ENCODE measurements at regions not wholly inside any gene's neighbourhood (a gene's known extent, or its start where the extent isn't known, plus 50 kb on each side); places are given as distances from the start of the nearest gene placed in this dataset.

- no peak overlapping the region for H3K27ac Mint-ChIP-seq
- H3K36me3 Mint-ChIP-seq: no peaks in the 10 kb centered on the region
- H3K4me1 Mint-ChIP-seq: no peaks in the 10 kb centered on the region
- peaks cover 4% of the 10 kb centered on the region for H3K27me3 Mint-ChIP-seq
- H3K9me3 Mint-ChIP-seq: no peaks in the 10 kb centered on the region
- no peak overlapping the region for H3K4me3 Mint-ChIP-seq
Observed at GRCh38 chr1:221097479-221098281, 218.4 kb downstream of the HLX start.

- Mint-ChIP-seq H3K9me3 (no peaks in the 10 kb centered on the region), H3K36me3 (no peaks in the 10 kb centered on the region), H3K4me3 (no peak overlapping the region), H3K27me3 (peaks cover 4% of the 10 kb centered on the region), H3K27ac (no peak overlapping the region), H3K4me1 (no peaks in the 10 kb centered on the region)
Observed at GRCh38 chr1:221098471-221099405, 219.5 kb downstream of the HLX start.

GRCh38 chr1:221099747-221100595, 220.7 kb downstream of the HLX start:
- Mint-ChIP-seq H3K9me3 (no peaks in the 10 kb centered on the region), H3K4me3 (no peak overlapping the region), H3K36me3 (no peaks in the 10 kb centered on the region), H3K27me3 (peaks cover 4% of the 10 kb centered on the region), H3K27ac (no peak overlapping the region), H3K4me1 (no peaks in the 10 kb centered on the region)

- H3K9me3 Mint-ChIP-seq: no peaks in the 10 kb centered on the region
- H3K4me3 Mint-ChIP-seq: no peak overlapping the region
- H3K27ac Mint-ChIP-seq: no peak overlapping the region
- no peaks in the 10 kb centered on the region for H3K36me3 Mint-ChIP-seq
- peaks cover 4% of the 10 kb centered on the region for H3K27me3 Mint-ChIP-seq
- no peaks in the 10 kb centered on the region for H3K4me1 Mint-ChIP-seq
Observed at GRCh38 chr1:221100611-221101010, 221.4 kb downstream of the HLX start.

GRCh38 chr1:221101807-221102605, 222.8 kb downstream of the HLX start:
- H3K4me3 Mint-ChIP-seq: no peak overlapping the region
- no peaks in the 10 kb centered on the region for H3K9me3 Mint-ChIP-seq
- no peaks in the 10 kb centered on the region for H3K36me3 Mint-ChIP-seq
- H3K27ac Mint-ChIP-seq: no peak overlapping the region
- no peaks in the 10 kb centered on the region for H3K4me1 Mint-ChIP-seq
- H3K27me3 Mint-ChIP-seq: peaks cover 4% of the 10 kb centered on the region

- no peaks in the 10 kb centered on the region for H3K9me3 Mint-ChIP-seq
- no peaks in the 10 kb centered on the region for H3K4me1 Mint-ChIP-seq
- H3K27me3 Mint-ChIP-seq: peaks cover 1% of the 10 kb centered on the region
- H3K4me3 Mint-ChIP-seq: no peak overlapping the region
- H3K36me3 Mint-ChIP-seq: no peaks in the 10 kb centered on the region
- H3K27ac Mint-ChIP-seq: no peak overlapping the region
Observed at GRCh38 chr1:221104596-221104995, 225.4 kb downstream of the HLX start.

- Mint-ChIP-seq H3K4me3 (no peak overlapping the region), H3K9me3 (no peaks in the 10 kb centered on the region), H3K36me3 (no peaks in the 10 kb centered on the region), H3K27ac (no peak overlapping the region), H3K4me1 (no peaks in the 10 kb centered on the region), H3K27me3 (peaks cover 1% of the 10 kb centered on the region)
Observed at GRCh38 chr1:221105578-221105977, 226.3 kb downstream of the HLX start.

GRCh38 chr1:221106616-221107015, 227.4 kb downstream of the HLX start:
- Mint-ChIP-seq H3K9me3 (peaks cover 3% of the 10 kb centered on the region), H3K27ac (no peak overlapping the region), H3K4me1 (no peaks in the 10 kb centered on the region), H3K36me3 (no peaks in the 10 kb centered on the region), H3K27me3 (peaks cover 1% of the 10 kb centered on the region), H3K4me3 (no peak overlapping the region)

GRCh38 chr1:221109930-221110329, 230.7 kb downstream of the HLX start:
- Mint-ChIP-seq H3K4me3 (no peak overlapping the region), H3K9me3 (peaks cover 5% of the 10 kb centered on the region), H3K36me3 (no peaks in the 10 kb centered on the region), H3K4me1 (no peaks in the 10 kb centered on the region), H3K27ac (no peak overlapping the region), H3K27me3 (peaks cover 9% of the 10 kb centered on the region)

- no peaks in the 10 kb centered on the region for H3K9me3 Mint-ChIP-seq
- H3K4me3 Mint-ChIP-seq: no peak overlapping the region
- no peaks in the 10 kb centered on the region for H3K36me3 Mint-ChIP-seq
- H3K27ac Mint-ChIP-seq: no peak overlapping the region
- H3K4me1 Mint-ChIP-seq: no peaks in the 10 kb centered on the region
- H3K27me3 Mint-ChIP-seq: peaks cover 14% of the 10 kb centered on the region
Observed at GRCh38 chr1:221117133-221117532, 237.9 kb downstream of the HLX start.

GRCh38 chr1:221117548-221117951, 238.3 kb downstream of the HLX start:
- Mint-ChIP-seq H3K4me1 (no peaks in the 10 kb centered on the region), H3K27me3 (peaks cover 14% of the 10 kb centered on the region), H3K36me3 (no peaks in the 10 kb centered on the region), H3K4me3 (no peak overlapping the region), H3K9me3 (no peaks in the 10 kb centered on the region), H3K27ac (no peak overlapping the region)

GRCh38 chr1:221118176-221118937, 239.1 kb downstream of the HLX start:
- Mint-ChIP-seq H3K27ac (no peak overlapping the region), H3K4me1 (no peaks in the 10 kb centered on the region), H3K36me3 (no peaks in the 10 kb centered on the region), H3K9me3 (no peaks in the 10 kb centered on the region), H3K27me3 (peaks cover 10% of the 10 kb centered on the region), H3K4me3 (no peak overlapping the region)

- no peaks in the 10 kb centered on the region for H3K36me3 Mint-ChIP-seq
- no peaks in the 10 kb centered on the region for H3K9me3 Mint-ChIP-seq
- no peak overlapping the region for H3K27ac Mint-ChIP-seq
- H3K4me1 Mint-ChIP-seq: no peaks in the 10 kb centered on the region
- no peak overlapping the region for H3K4me3 Mint-ChIP-seq
- peaks cover 10% of the 10 kb centered on the region for H3K27me3 Mint-ChIP-seq
Observed at GRCh38 chr1:221118938-221119320, 239.7 kb downstream of the HLX start.

- no peak overlapping the region for H3K4me3 Mint-ChIP-seq
- peaks cover 6% of the 10 kb centered on the region for H3K27me3 Mint-ChIP-seq
- no peak overlapping the region for H3K27ac Mint-ChIP-seq
- no peaks in the 10 kb centered on the region for H3K4me1 Mint-ChIP-seq
- H3K9me3 Mint-ChIP-seq: peaks cover 12% of the 10 kb centered on the region
- H3K36me3 Mint-ChIP-seq: no peaks in the 10 kb centered on the region
Observed at GRCh38 chr1:221122501-221122900, 243.3 kb downstream of the HLX start.

All from activated naive CD4-positive, alpha-beta T cell treated with anti-CD3 and anti-CD28 coated beads, Interleukin-2, amount 50 U/mL, for 24 hours (primary cell).